Lower leg skin (tissue), 3 donors: ENCODE measurements at regions not wholly inside any gene's neighbourhood (a gene's known extent, or its start where the extent isn't known, plus 50 kb on each side); places are given as distances from the start of the nearest gene placed in this dataset.

Experiments
- POLR2A ChIP-seq, 2 donors: fragments of 450-650 bp; IDR thresholded peaks; one replicate each; pipeline ENCODE4 v1.6.1; 2016 to 2017; ENCODE audit warnings: antibody characterized with exemption in 2 of 2, mild to moderate bottlenecking in 1 of 2, moderate library complexity in 1 of 2
- TF ChIP-seq, protein P1 (sequence below), 3 donors: fragments of 450-650 bp; IDR thresholded peaks; one replicate each; pipeline ENCODE4 v1.5.1; 2016; ENCODE audit warnings: antibody characterized with exemption in 3 of 3, mild to moderate bottlenecking in 3 of 3, moderate library complexity in 2 of 3

DNA sequence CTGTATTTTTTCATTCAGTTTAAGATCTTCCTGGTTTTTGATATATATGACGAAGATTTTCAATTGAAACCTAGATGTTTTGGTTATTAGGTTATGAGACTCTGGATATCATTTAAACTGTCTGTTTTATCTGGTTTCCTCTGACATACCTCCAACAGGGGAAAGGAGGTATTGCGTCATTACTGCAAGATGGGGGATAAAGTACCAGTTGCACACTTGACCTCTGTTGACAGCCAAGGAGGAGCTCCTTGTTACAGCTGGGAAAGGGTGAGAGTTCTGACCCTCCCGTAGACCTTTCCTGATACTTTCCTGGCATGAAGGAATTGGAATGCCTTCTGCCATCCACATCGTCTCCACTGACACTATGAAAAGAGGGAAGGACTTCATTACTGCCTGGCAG, 82.0 kb upstream of the SHISA2 start:
- TF ChIP-seq, protein P1, sequence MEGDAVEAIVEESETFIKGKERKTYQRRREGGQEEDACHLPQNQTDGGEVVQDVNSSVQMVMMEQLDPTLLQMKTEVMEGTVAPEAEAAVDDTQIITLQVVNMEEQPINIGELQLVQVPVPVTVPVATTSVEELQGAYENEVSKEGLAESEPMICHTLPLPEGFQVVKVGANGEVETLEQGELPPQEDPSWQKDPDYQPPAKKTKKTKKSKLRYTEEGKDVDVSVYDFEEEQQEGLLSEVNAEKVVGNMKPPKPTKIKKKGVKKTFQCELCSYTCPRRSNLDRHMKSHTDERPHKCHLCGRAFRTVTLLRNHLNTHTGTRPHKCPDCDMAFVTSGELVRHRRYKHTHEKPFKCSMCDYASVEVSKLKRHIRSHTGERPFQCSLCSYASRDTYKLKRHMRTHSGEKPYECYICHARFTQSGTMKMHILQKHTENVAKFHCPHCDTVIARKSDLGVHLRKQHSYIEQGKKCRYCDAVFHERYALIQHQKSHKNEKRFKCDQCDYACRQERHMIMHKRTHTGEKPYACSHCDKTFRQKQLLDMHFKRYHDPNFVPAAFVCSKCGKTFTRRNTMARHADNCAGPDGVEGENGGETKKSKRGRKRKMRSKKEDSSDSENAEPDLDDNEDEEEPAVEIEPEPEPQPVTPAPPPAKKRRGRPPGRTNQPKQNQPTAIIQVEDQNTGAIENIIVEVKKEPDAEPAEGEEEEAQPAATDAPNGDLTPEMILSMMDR (IDR thresholded peaks at IDR 0.05): no peak
- no peak for TF ChIP-seq POLR2A (IDR thresholded peaks at IDR 0.05)
